Upper lobe of left lung (tissue), 4 donors: ENCODE measurements at regions not wholly inside any gene's neighbourhood (a gene's known extent, or its start where the extent isn't known, plus 50 kb on each side); places are given as distances from the start of the nearest gene placed in this dataset.

ENCODE experiments used
- EP300 ChIP-seq, 4 donors: sonication (generic); formaldehyde crosslinking; IDR thresholded peaks; one replicate each; pipeline ENCODE4 v1.5.1; 2017; ENCODE audit warnings: antibody characterized with exemption in 4 of 4, control low read depth in 2 of 4
- POLR2A ChIP-seq, 4 donors: fragments of 450-650 bp; IDR thresholded peaks; one replicate each; pipeline ENCODE4 v1.5.1; 2016 to 2017; ENCODE audit warnings: antibody characterized with exemption in 4 of 4, mild to moderate bottlenecking in 2 of 4
- POLR2AphosphoS5 ChIP-seq, 2 donors: sonication (generic); formaldehyde crosslinking; IDR thresholded peaks; one replicate each; pipeline ENCODE4 v1.5.1; 2017; ENCODE audit warnings: antibody characterized with exemption in 2 of 2
- TF ChIP-seq, protein P1 (sequence below), 6 experiments: fragments of 450-650 bp in 4 of 6; fragments of 200-600 bp in 2 of 6; sonication (generic) in 2 of 6; IDR thresholded peaks; one replicate each; pipeline ENCODE4 v1.5.1; 2016 to 2019; ENCODE audit warnings: antibody characterized with exemption in 6 of 6

DNA sequence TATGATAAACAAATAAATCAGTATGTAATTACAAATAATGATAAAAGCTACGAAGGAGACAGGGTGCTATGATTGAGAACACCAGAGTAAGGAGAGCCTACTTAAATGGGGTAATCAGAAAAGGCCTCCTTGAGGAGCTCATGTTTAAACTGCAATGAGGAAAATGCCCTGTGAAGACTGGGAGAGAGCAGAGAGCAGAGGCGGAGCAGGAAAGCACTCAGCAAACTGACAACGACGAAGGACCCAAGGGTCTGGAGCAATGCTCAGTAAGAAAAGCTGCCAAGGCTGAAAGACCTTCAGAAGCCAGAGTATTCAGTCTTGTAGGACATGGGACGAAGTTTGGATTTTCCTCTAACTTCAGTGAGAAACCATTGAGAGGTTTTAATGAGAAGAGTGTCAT is 114.2 kb upstream of the PLEKHA5 start:
- TF ChIP-seq, protein P1, sequence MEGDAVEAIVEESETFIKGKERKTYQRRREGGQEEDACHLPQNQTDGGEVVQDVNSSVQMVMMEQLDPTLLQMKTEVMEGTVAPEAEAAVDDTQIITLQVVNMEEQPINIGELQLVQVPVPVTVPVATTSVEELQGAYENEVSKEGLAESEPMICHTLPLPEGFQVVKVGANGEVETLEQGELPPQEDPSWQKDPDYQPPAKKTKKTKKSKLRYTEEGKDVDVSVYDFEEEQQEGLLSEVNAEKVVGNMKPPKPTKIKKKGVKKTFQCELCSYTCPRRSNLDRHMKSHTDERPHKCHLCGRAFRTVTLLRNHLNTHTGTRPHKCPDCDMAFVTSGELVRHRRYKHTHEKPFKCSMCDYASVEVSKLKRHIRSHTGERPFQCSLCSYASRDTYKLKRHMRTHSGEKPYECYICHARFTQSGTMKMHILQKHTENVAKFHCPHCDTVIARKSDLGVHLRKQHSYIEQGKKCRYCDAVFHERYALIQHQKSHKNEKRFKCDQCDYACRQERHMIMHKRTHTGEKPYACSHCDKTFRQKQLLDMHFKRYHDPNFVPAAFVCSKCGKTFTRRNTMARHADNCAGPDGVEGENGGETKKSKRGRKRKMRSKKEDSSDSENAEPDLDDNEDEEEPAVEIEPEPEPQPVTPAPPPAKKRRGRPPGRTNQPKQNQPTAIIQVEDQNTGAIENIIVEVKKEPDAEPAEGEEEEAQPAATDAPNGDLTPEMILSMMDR (IDR thresholded peaks at IDR 0.05): no peak
- TF ChIP-seq EP300 (IDR thresholded peaks at IDR 0.05) (no peak), POLR2A (IDR thresholded peaks at IDR 0.05) (no peak), POLR2AphosphoS5 (IDR thresholded peaks at IDR 0.05) (no peak)
